ENCODE measurements at regions not wholly inside any gene's neighbourhood (a gene's known extent, or its start where the extent isn't known, plus 50 kb on each side); places are given as distances from the start of the nearest gene placed in this dataset.

DNA sequence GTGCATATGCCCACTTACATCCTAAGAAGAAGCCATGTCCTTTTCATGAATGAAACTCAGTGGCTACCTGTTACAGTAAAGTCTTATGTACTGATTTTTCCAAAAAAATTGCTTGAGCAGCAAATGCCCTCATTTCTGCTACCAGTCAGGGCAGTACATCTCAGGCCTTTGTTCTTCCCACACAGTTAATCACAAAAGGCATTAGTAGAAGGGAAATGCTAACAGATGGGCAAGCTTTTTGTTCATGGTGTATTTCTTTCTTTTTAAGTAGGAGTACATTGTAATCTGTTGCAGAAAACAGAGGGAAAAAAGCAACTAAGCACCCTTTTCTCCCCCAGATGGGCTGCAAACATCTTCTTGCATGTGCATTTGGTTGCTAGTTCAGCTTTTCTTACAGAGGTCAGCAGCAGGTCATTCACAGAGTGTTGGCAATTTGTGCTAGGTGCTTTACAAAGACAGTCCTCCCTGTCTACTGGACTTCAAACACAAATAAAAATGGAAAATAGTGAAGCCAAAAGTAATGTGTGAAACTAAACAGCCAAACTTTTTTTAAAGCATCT is 373.4 kb downstream of the PRDM5 start:
- H3K4me1 ChIP-seq = no peaks in the 10 kb centered on the region
- intact Hi-C loops (cut with micrococcal nuclease) = no loop called here

DNA sequence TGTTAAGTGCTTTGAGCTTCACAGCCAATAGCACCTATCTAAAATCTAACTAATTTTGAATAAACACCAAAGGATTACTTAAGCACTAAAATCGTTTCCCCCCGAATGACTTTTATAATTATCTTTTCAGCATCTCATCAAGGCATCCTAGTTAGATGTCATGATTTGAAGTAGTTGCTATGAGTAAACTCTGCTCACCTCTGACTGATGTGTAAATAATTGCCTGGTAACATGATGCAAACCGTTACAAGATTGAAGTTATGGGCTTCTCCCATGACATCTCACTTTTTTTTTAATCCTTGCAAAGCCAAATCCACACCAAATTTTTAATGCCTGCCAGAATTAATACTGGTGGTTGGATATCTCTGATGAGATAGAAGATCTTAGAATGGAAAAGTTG is 377.1 kb downstream of the PRDM5 start:
- no peak overlapping the region for H3K27ac ChIP-seq (replicated peaks)
- no peaks in the 10 kb centered on the region for H3K27me3 ChIP-seq (ENCODE audit: low read depth)
- no peaks in the 10 kb centered on the region for H3K4me1 ChIP-seq
- TF ChIP-seq, protein P1, sequence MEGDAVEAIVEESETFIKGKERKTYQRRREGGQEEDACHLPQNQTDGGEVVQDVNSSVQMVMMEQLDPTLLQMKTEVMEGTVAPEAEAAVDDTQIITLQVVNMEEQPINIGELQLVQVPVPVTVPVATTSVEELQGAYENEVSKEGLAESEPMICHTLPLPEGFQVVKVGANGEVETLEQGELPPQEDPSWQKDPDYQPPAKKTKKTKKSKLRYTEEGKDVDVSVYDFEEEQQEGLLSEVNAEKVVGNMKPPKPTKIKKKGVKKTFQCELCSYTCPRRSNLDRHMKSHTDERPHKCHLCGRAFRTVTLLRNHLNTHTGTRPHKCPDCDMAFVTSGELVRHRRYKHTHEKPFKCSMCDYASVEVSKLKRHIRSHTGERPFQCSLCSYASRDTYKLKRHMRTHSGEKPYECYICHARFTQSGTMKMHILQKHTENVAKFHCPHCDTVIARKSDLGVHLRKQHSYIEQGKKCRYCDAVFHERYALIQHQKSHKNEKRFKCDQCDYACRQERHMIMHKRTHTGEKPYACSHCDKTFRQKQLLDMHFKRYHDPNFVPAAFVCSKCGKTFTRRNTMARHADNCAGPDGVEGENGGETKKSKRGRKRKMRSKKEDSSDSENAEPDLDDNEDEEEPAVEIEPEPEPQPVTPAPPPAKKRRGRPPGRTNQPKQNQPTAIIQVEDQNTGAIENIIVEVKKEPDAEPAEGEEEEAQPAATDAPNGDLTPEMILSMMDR (IDR thresholded peaks at IDR 0.05; ENCODE audit: borderline replicate concordance) = no peak
- no peaks in the 10 kb centered on the region for H3K36me3 ChIP-seq
- no peak overlapping the region for H3K4me3 ChIP-seq
- H3K9me3 ChIP-seq (replicated peaks) = no peaks in the 10 kb centered on the region
- intact Hi-C loops (cut with micrococcal nuclease) = no loop called here
- DNase-seq = no peak

More for the DNA sequence above, 373.4 kb downstream of the PRDM5 start:
- Histone ChIP-seq H3K27me3 (ENCODE audit: low read depth) (no peaks in the 10 kb centered on the region), H3K9me3 (replicated peaks) (no peaks in the 10 kb centered on the region), H3K4me3 (no peak overlapping the region), H3K36me3 (no peaks in the 10 kb centered on the region), H3K27ac (replicated peaks) (no peak overlapping the region)
- TF ChIP-seq, protein P1 (IDR thresholded peaks at IDR 0.05; ENCODE audit: borderline replicate concordance) = no peak
- DNase-seq = no peak

DNA sequence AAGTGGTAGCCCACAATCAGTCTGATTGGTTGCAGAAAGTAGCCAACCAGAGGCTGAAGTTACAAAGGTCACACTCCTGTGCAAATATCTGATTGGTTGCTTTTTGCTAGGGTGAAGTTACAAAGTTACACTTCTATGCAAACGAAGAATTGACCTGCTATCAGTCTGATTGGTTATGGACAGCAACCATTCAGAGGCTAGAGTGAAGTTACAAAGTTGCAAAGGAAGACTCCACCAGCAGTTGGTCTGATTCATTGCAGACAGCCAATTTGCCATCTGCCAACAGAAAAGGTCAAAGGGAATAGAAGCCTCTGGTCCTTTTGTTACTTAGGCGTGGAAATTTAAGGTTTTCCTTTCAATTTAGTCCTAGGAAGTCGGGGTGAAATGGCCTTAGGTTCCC is 377.7 kb downstream of the PRDM5 start:
- no peak for DNase-seq

DNA sequence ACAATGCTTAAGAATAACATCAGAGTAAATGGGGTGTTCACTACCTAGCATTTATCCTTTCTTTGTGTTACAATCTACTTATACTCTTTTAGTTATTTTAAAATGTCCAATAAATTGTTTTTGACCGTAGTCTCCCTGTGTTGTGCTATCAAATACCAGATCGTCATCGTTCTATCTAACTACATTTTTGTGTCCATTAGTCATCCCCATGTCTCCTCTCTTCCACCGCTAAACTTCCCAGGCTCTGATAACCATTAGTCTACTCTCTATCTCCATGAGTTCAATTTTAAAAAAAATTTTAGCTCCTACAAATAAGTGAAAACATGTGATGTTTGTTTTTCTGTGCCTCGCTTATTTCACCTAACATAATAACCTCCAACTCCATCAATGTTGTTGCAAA is 381.9 kb downstream of the PRDM5 start:
- no peaks in the 10 kb centered on the region for H3K4me1 ChIP-seq
- TF ChIP-seq, protein P1 (IDR thresholded peaks at IDR 0.05; ENCODE audit: borderline replicate concordance) = no peak
- H3K4me3 ChIP-seq = no peak overlapping the region
- no peaks in the 10 kb centered on the region for H3K9me3 ChIP-seq (replicated peaks)
- no peaks in the 10 kb centered on the region for H3K27me3 ChIP-seq (ENCODE audit: low read depth)
- H3K36me3 ChIP-seq = no peaks in the 10 kb centered on the region
- H3K27ac ChIP-seq (replicated peaks) = no peak overlapping the region
- DNase-seq = no peak
- intact Hi-C loops (cut with micrococcal nuclease) = no loop called here

More for the DNA sequence above, 377.7 kb downstream of the PRDM5 start:
- intact Hi-C loops (cut with micrococcal nuclease) = no loop called here
- no peaks in the 10 kb centered on the region for H3K36me3 ChIP-seq
- no peaks in the 10 kb centered on the region for H3K9me3 ChIP-seq (replicated peaks)
- no peaks in the 10 kb centered on the region for H3K27me3 ChIP-seq (ENCODE audit: low read depth)
- H3K4me1 ChIP-seq = no peaks in the 10 kb centered on the region
- H3K4me3 ChIP-seq = no peak overlapping the region
- H3K27ac ChIP-seq (replicated peaks) = no peak overlapping the region
- TF ChIP-seq, protein P1 (IDR thresholded peaks at IDR 0.05; ENCODE audit: borderline replicate concordance) = no peak

DNA sequence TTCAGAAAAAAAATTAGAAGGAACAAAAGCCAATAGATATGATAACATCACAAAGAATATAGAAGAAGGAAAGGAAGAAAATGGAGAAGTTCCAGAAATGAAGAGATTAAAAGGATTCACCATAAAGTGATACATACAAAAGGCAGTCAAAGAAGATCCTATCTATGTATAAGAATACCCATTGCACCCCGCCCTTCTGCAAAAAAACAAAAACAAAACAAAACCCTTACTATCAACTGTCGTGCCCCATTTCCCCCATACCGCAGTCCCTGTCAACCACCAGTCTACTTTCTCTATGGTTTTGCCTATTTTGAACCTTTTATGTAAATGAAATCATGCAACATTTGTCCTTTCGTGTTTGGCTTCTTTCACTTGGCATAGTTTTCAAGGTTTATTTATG is 385.6 kb downstream of the PRDM5 start:
- Histone ChIP-seq H3K36me3 (no peaks in the 10 kb centered on the region), H3K4me3 (no peak overlapping the region), H3K27me3 (ENCODE audit: low read depth) (no peaks in the 10 kb centered on the region), H3K4me1 (no peaks in the 10 kb centered on the region), H3K27ac (replicated peaks) (no peak overlapping the region), H3K9me3 (replicated peaks) (no peaks in the 10 kb centered on the region)
- TF ChIP-seq, protein P1 (IDR thresholded peaks at IDR 0.05; ENCODE audit: borderline replicate concordance) = no peak
- DNase-seq = no peak
- intact Hi-C loops (cut with micrococcal nuclease) = no loop called here

Measured in left ventricle myocardium inferior (tissue), 1 donor.